ENCODE measurements at regions not wholly inside any gene's neighbourhood (a gene's known extent, or its start where the extent isn't known, plus 50 kb on each side); places are given as distances from the start of the nearest gene placed in this dataset.

DNA sequence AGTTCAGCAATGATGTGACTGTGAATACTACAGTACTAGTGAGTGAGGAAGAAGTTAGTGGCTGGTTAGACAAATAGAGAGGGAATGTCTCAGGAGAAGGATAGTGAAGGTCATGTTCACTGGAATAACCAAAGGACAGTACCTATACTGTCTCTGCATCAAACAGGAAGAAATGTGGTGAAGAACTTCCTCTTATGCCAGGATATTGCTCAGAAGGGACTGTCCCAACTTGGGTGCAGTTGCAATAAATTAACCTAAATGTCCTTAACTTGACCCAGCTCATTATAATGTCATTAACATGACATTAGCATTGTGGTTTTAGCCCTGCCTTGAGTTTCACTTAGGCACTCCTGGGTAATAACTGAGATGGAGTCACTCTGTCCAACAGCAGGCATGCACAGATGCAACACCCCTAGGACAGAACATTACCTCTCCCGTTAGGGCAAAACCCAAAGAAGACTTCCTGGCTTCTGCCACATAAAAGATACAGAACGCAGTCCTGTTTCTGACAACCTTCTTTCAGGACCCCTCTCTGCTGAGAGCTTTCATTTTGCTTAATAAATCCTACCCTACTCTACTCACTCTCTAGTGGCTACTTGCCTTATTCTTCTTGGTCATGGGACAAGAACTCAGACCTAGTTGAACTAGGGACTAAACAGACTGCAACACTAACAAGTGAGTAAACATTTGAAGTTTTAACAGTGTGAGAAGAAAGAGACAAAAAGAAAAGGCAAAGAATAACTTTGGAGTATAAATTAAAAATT is 1591.6 kb upstream of the MIR17HG start:
- TF ChIP-seq POLR2A (IDR thresholded peaks at IDR 0.05; ENCODE audit: low read length) (no peak), GATA1 (IDR thresholded peaks at IDR 0.05; ENCODE audit: low read depth, low read length) (no peak)

Measured in erythroblast (primary cell).